ENCODE measurements at regions not wholly inside any gene's neighbourhood (a gene's known extent, or its start where the extent isn't known, plus 50 kb on each side); places are given as distances from the start of the nearest gene placed in this dataset.
A peak's percentile ranks its signal among the peaks of the same experiment; 100 is the strongest.

DNA sequence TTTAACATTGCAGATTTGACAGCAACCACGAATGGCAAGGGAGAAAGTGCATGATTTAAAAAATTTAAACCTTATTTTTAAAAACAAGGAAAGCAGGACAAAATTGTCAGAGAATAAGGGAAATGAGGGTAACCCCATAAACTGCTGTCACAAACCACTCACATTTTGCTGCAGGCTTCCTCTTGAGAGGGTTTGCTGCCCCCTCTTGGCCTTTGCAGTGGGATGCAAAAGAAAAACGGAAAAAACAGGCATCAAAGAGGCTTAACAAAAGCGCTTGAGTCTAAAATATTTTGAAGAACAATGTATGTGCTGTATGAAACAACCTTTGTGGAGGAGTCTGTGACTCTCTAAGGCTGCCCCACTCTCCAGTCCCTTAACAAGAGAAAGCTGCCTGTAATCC is 91.6 kb downstream of the TMX3 start:
- DNase-seq: peak in 1 of 2 donors; percentile 11
- intact Hi-C loops (cut with DNase I, micrococcal nuclease): no loop called here

DNA sequence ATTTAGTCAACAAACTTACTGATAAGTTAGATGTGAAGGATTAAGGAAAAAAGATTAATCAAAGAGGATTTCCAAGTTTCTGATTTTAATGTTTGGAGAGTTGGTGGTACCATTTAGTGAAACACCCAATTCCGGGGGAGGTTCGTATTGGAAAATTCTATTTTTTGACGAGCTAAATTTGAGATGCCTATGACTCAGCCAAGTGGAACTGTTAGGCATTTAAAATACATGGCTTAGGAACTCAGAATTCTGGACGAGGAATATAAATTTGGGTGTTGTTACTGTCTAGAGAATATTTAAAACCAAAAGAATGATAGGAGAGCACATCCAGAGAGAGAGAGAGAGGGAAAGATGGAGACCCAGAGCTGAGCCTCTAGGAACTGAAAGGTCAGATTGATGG is 103.6 kb downstream of the TMX3 start:
- intact Hi-C loops (cut with DNase I, micrococcal nuclease): no loop called here
- no peak for ATAC-seq

More for the DNA sequence above, 91.6 kb downstream of the TMX3 start:
- no peak for ATAC-seq

DNA sequence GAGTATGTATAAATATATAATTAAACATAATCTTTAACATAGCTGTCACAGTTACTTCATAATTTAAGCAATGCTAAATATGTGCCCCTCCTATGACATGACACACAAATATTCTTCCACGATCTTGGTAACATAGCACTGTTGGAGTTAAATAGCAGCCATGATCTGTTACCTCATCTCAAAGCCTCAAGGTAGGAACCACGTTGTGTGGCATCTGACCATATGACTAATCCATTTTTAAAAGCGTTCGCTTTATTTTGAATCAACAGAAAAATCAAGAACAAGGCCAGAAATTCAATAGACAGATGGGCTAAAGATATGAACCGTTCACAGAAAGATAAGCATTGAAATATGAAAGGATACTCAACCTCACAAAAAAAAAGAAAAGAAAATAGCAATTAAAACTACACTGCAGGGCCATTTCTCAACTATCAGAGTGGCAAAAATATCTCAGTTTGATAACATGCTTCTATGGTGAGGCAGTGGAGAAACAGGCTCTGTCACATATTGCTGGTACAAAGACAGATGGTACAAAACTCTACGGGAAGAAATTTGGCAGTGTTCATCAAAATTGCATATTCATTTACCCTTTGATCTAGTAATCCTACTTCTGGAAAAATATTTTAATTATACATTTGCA is 105.9 kb downstream of the TMX3 start:
- intact Hi-C loops (cut with DNase I, micrococcal nuclease): no loop called here
- DNase-seq (no peak), ATAC-seq (no peak)

More for the DNA sequence above, 103.6 kb downstream of the TMX3 start:
- DNase-seq: no peak

DNA sequence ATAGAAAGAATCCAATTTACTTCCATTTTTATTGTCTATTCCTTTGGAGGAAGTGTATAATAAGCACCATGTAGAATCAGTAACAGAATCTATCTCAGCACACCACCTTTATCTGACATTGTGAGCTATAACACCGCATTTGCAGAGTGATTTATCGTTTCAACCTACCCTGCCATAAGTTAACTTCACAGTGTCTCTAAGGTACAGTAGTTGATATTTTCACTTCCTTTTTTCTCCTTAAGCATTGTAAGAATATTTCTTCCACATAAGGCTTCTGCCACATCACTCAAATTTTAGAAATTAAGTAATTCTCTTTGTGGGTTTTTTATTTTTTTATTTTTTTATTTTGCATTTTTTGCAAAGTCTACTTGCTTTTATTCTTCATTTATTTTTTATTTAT is 107.1 kb downstream of the TMX3 start:
- intact Hi-C loops (cut with DNase I, micrococcal nuclease): no loop called here
- ATAC-seq (no peak), DNase-seq (no peak)

DNA sequence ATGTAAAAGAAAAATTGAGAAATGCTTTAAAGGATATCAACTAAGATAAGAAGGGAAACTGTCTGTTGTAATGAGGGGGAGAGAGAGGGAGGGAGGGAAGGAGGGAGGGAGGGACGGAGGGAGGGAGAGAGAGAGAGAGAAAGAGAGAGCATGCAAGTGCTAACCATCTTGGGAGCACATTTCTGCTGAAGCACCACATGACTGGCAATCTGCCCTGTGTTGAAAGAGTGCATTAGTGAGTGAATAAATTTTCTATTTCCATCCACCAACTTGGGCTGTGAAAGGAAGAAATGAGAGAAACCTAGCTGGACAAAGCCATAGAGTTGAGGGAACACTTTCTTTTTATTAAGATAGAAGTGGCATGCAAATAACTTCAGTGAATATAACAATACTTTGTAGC is 110.7 kb downstream of the TMX3 start:
- DNase-seq (no peak), ATAC-seq (no peak)
- intact Hi-C loops (cut with DNase I, micrococcal nuclease): no loop called here

DNA sequence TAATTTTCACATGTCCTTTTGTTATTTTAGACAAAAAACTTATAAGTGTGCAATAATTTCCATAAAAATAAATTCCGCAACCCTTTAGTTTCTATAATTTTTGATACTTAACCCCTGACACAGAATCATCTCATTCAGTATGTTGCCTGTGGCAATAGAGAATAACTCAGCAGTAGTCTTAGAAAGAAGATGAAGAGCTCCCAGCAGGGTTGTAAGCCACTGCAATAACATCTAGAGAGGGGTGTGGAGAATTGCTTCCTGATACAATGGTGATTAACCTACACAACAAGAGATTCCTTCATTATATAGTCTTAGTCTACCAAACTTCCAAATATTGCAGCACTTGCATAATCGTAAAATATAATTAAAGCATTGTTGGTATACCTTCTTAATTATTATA is 118.9 kb downstream of the TMX3 start:
- DNase-seq (no peak), ATAC-seq (no peak)
- intact Hi-C loops (cut with DNase I, micrococcal nuclease): no loop called here

DNA sequence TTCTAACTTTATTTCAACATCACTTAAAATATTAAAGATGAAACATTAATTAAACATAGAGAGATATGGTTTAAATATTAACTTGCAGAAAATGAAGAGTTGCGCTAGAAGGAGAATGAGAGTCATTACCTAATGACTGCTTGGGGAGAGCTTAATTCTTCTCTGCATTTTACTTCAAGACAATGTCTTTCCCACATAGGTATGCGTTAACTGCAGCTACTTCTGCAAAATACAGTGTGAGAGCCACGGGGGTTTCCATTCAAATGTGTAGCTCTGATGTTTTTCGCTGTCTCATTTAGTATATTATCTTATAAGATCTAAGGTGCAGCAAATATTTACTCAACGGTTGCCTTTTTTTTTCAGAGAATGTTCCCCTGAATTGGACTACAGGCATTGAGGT is 126.7 kb downstream of the TMX3 start:
- ATAC-seq: no peak
- DNase-seq: no peak
- intact Hi-C loops (cut with DNase I, micrococcal nuclease): no loop called here

DNA sequence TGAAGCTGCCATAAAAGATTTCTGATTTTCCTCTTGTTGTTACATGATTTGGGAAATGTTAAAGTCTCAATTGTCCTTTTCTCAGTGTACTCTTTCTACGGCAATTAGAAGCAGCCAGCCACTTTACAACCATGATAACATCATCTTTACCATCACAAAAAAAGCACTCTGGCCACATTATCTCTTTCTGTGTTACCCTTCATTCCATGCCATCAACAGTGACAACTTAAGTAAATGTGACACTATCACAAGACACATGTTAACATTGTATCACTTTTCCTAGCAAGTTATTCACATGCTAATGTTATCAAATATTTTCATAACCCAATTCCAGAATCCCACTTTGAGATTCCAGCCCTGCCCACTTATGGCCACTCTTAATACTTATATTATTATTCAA is 131.2 kb downstream of the TMX3 start:
- ATAC-seq: no peak
- intact Hi-C loops (cut with DNase I, micrococcal nuclease): no loop called here

DNA sequence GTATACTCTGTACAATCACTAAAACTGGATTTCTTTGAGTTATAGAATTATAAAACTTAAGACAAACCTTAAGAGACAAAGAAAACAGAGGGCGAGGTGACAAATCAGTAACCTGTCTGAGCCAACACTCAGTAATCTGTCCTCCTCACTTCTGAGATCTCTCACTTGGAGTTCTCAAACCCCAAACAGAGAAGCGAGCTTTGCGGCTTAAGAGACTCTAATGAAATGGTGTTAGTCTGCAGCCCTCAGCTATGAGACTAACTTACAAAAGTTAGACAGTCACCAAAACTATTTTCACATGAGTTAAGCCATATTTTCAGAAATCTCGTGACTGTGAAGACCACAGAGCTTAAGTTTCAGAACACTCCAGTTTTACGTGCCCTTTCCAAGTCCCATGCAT is 140.6 kb downstream of the TMX3 start:
- intact Hi-C loops (cut with DNase I, micrococcal nuclease): no loop called here
- ATAC-seq (no peak), DNase-seq (no peak)

More for the DNA sequence above, 131.2 kb downstream of the TMX3 start:
- DNase-seq: no peak

DNA sequence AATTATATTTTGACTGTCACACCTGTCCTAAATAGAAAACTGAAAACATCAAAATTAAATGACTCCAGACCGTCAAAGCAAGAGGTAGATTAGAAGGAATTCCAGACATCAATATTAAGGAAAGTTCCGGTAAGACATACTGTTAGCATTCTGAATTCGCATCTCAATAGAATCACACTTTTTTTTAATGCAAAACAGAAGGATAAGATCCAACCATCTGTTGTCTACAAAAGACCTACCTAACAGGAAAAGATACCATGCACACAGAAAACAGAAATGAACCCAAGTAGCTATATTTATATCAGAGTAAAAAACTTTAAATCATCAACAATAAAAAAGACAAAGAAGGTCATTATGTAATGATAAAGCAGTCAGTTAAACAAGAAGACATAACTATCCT is 145.0 kb downstream of the TMX3 start:
- DNase-seq (no peak), ATAC-seq (no peak)
- intact Hi-C loops (cut with DNase I, micrococcal nuclease): no loop called here

DNA sequence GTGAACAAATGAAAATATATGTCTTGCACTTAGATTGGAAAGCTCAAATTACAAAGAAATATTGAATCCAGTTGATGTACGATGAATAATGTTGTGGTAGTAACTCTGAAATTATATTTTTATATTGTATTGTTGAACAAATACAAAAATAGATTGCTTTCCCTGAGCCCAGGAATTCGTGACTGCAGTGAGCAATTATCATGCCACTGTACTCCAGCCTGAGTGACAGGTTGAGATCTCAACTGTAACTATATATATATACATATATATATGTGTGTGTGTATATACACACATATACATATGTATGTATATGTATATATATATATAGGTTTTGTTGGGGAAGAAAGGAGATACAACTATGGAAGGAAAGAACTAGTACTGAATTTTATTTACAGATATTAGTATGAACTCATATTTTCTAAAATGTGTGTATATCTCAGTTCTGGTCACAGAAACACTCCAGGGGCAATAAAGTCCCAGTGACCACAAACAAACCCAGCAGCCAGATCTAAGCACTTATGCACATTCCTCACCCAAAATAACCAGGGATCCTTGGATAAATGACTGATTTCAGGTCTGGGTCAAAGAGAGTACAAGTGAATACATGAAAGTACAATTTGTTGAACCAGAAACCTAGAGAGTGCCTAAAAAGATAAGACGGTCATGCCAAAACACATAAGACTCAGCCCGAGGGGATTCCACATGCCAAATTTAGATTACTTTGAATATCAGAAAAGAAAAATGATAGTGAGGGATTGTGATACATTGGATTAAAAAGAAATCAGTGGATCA is 146.3 kb downstream of the TMX3 start:
- no peak for ATAC-seq
- intact Hi-C loops (cut with DNase I, micrococcal nuclease): no loop called here
- DNase-seq: no peak

DNA sequence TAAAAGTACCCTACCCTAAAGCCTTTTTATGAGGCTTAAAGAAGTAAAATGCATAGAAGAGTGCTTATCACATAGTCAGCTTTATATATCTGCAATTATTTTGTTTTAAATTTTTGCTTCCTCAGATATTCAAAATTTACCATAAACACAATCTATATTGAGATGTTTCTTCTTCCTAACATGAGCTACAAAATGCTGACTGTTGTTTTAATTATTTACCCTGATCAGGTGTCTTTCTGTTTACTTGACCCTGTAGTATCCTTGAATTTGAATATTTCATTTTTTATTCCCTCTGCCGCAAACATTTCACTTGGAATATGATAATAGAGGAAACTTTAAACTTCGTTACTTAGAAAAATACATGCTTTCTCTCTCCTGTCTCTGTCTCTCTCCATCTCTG is 147.9 kb downstream of the TMX3 start:
- intact Hi-C loops (cut with DNase I, micrococcal nuclease): no loop called here
- DNase-seq: no peak
- ATAC-seq: no peak

DNA sequence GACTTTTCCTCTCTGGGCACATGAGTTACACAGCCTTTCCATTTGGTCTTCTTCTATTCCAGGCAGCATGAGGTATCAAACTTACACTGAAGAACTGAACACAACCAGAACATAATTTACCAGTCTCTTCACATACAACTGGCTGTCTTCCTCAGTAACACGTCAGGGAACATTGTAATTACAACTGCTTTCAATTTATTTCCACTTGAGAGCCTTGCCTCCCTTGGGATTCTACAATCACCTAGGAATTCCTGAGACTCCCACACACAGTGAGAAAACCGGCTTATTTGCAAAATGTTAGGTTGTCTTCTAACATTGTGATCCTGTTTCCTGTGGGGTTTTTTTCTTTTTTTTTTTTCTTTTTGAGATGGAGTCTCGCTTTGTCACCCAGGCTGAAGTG is 149.9 kb downstream of the TMX3 start:
- intact Hi-C loops (cut with DNase I, micrococcal nuclease): no loop called here
- no peak for DNase-seq
- ATAC-seq: no peak

DNA sequence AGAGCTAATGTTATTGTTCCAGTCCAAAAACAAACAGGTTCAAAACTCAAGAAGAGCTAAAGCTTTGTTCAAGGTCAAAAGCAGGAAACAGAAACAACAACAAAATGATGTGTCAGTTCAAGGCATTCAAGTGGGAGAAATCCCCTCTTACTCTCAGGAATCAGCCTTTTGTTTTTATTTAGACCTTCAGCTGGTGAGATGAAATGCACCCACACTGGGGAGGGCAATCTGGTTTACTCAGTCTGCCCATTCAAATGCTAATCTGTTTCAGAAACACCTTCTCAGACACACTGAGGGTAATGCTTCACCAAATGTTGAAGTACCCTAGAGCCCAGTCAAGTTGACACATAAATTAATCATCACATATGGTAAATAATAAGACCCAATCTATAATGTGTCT is 150.6 kb downstream of the TMX3 start:
- DNase-seq: no peak
- ATAC-seq: no peak
- intact Hi-C loops (cut with DNase I, micrococcal nuclease): no loop called here

DNA sequence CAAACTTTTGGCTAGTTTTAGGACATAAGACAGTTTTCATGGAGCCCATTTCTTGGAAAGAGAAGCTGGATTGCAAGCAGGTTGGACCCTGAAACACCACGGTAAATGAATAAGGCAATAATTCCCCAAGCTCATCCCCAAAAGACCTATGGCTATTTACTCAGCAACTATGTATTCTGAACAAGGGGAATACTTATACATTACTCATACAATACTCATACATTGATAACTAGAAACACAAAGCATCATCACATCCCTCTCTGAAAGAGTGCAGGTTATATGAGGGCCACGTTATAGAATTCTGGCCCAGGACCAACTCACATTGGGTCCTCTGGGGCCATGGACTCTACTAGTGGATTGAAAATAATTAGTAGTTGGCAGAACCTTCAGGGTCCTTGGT is 154.8 kb downstream of the TMX3 start:
- intact Hi-C loops (cut with DNase I, micrococcal nuclease): no loop called here
- DNase-seq: no peak
- ATAC-seq: no peak

DNA sequence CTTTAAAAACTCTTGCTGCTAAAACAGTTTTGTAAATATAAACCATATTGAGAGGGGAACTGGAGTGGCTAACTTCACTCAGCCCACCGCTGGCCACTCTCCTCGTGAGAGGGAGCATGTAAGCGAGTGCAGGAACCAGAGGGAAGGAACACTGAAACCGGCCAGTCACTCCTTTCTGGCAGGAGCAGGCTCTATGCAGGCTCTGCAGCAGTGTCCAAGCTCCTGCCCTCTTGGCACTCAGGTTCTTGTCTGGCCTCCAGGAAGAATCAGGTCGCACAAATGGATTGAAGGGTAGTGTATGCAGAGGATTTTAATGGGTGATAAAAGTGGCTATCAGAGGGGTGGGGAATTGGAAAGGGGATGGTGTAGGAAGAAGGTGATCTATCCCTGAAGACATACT is 157.7 kb downstream of the TMX3 start:
- DNase-seq: no peak
- no peak for ATAC-seq
- intact Hi-C loops (cut with DNase I, micrococcal nuclease): no loop called here

DNA sequence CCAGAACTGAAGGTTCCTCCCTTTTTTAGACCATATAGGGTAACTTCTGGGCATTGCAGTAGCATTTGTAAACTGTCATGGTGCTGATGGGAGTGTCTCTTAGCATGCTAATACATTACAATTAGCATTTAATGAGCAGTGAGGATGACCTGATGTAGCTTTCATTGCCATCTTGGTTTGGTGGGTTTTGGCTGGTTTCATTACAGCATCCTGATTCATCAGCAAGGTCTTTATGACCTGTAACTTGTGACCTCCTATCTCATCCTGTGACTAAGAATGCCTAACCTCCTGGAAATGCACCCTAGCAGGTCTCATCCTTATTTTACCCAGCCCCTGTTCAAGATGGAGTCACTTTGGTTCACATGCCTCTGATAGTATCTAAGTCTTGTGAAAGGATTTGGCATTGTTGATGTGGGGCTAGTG is 159.0 kb downstream of the TMX3 start:
- ATAC-seq (no peak), DNase-seq (no peak)
- intact Hi-C loops (cut with DNase I, micrococcal nuclease): no loop called here

DNA sequence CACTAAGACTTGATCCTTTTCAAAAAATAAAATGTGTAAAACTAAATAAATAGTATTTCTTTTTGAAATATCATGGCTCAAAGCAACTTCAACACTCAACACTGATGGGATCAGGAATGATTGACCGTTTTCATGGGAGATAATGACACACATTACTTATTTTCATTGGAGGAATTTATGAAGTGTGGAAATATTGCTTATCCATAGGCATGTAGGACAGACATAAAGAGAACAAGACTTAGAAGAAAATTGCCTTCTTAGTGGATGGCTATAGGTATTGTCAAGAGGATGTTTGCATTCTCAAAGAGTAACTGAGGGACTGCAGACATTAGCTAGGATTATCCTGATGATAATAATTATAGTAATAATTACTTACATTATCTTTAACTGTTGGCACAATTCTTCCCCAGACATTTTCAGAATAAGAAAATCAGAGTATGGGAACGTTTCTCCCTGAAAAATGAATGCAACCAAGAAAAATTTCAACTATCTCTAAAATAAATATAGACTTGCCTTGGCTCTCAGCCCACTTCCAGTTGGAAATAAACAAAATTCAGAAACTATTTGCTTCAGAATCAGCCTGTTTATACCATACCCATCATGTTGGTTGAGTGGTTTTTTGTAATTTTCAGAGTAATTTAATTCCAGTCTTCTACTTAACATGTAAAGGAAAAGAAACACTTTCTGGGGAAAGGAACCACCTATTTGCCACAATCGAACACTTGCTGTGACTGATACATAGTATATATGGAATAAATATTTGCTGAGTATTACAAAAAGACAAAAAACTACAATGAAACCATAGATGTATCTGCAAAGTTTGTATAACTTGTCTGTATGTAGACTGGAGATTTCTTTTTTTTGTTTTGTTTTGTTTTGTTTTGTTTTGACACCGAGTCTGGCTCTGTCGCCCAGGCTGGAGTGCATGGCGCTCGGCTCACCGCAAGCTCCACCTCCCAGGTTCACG is 165.7 kb downstream of the TMX3 start:
- ATAC-seq (no peak), DNase-seq (no peak)
- intact Hi-C loops (cut with DNase I, micrococcal nuclease): no loop called here

DNA sequence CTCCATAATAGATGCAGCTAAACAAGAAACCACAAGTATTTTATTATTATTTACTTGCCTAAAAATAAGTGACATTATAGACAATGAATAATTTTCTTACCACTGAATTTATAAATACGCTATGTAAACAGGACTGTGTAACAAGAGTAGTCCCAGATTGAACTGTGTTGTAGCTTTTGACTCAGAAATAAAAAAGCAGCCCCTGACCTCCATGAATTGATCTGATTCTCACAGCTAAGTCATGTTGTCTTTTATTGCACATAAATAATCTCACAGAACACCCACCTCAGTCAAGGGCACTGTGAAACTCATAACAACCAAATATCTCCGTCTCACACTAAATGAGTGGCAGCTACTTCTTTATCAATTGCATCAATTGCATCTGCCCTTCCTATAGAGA is 171.6 kb downstream of the TMX3 start:
- DNase-seq: no peak
- ATAC-seq: no peak
- intact Hi-C loops (cut with DNase I, micrococcal nuclease): no loop called here

DNA sequence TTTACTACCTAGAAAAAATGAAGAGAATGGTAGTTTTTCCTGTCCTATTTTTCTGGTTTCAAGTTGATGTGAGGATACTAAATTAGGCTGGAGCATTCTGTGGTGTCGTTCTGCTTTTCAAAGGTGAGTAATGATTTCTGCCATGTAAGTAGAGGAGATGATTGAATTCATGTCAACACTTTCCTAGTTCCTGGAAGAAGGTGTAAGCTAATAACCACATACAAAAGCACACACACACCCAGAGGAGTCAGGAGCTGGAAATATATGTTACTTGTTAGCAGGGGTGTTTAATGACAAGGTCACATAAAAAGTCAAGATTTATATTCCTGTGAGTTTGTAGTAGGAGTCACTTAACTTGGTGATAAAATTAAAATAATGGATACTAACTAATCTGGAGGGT is 172.1 kb downstream of the TMX3 start:
- intact Hi-C loops (cut with DNase I, micrococcal nuclease): no loop called here
- DNase-seq (no peak), ATAC-seq (no peak)
